ENCODE measurements at regions not wholly inside any gene's neighbourhood (a gene's known extent, or its start where the extent isn't known, plus 50 kb on each side); places are given as distances from the start of the nearest gene placed in this dataset.
"Not testable (repeated sequence)": the region's sequence is repeated elsewhere in the genome, so short reads cannot be mapped to it uniquely, and the experiment has no call there.

- Histone ChIP-seq H3K4me1 (no peaks in the 10 kb centered on the region), H3K4me3 (no peak overlapping the region), H3K36me3 (no peaks in the 10 kb centered on the region), H3K27ac (no peak overlapping the region), H3K27me3 (no peaks in the 10 kb centered on the region), H3K9me3 (no peaks in the 10 kb centered on the region)
- no peak for DNase-seq (ENCODE audit: low spot score in 2 of 2)
- TF ChIP-seq EP300 (IDR thresholded peaks at IDR 0.05) (no peak), POLR2A (IDR thresholded peaks at IDR 0.05) (no peak)
- TF ChIP-seq, protein P1, sequence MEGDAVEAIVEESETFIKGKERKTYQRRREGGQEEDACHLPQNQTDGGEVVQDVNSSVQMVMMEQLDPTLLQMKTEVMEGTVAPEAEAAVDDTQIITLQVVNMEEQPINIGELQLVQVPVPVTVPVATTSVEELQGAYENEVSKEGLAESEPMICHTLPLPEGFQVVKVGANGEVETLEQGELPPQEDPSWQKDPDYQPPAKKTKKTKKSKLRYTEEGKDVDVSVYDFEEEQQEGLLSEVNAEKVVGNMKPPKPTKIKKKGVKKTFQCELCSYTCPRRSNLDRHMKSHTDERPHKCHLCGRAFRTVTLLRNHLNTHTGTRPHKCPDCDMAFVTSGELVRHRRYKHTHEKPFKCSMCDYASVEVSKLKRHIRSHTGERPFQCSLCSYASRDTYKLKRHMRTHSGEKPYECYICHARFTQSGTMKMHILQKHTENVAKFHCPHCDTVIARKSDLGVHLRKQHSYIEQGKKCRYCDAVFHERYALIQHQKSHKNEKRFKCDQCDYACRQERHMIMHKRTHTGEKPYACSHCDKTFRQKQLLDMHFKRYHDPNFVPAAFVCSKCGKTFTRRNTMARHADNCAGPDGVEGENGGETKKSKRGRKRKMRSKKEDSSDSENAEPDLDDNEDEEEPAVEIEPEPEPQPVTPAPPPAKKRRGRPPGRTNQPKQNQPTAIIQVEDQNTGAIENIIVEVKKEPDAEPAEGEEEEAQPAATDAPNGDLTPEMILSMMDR (IDR thresholded peaks at IDR 0.05): no peak
- WGBS, 2 donors: 73 to 76% methylated on average over 4 of the region's 4 CpGs
Measured at GRCh38 chr2:129193961-129194360, 785.5 kb upstream of the RAB6C start.

GRCh38 chr2:129199501-129199900 lies 780.0 kb upstream of the RAB6C start:
- 71 to 86% methylated on average over 5 of the region's 5 CpGs for WGBS, 2 donors
- Histone ChIP-seq H3K27ac (no peak overlapping the region), H3K9me3 (no peaks in the 10 kb centered on the region), H3K27me3 (no peaks in the 10 kb centered on the region), H3K4me1 (no peaks in the 10 kb centered on the region), H3K36me3 (no peaks in the 10 kb centered on the region), H3K4me3 (no peak overlapping the region)
- TF ChIP-seq POLR2A (IDR thresholded peaks at IDR 0.05): no peak
- no peak for TF ChIP-seq EP300 (IDR thresholded peaks at IDR 0.05)
- TF ChIP-seq, protein P1 (IDR thresholded peaks at IDR 0.05): no peak
- DNase-seq (ENCODE audit: low spot score in 2 of 2): no peak

GRCh38 chr2:129201696-129202095 lies 777.8 kb upstream of the RAB6C start:
- Histone ChIP-seq H3K27ac (no peak overlapping the region), H3K27me3 (no peaks in the 10 kb centered on the region), H3K9me3 (no peaks in the 10 kb centered on the region), H3K4me3 (no peak overlapping the region), H3K4me1 (no peaks in the 10 kb centered on the region), H3K36me3 (no peaks in the 10 kb centered on the region)
- DNase-seq (ENCODE audit: low spot score in 2 of 2): no peak
- 43 to 44% methylated on average over 2 of the region's 2 CpGs for WGBS, 2 donors
- TF ChIP-seq, protein P1 (IDR thresholded peaks at IDR 0.05): no peak
- no peak for TF ChIP-seq EP300 (IDR thresholded peaks at IDR 0.05)
- no peak for TF ChIP-seq POLR2A (IDR thresholded peaks at IDR 0.05)

DNA sequence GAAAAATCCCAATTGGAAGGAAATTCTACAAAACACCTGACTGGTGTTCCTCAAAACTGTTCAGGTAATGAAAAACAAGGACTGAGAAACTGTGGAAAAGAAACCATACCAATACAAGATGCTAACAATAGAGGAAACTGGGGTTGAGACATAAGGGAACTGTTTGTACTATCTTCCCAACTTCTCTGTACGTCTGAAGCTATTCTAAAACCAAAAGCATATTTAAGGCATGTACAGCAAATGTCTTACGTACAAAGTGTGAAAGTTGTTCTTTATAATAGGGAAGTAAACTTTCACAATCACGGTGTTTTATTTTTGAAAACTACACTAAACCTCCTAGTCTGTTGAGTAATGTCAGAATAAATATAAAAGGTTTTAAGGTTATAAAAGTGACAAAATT lies 776.1 kb upstream of the RAB6C start:
- H3K4me1 ChIP-seq: no peaks in the 10 kb centered on the region
- DNase-seq (ENCODE audit: low spot score in 2 of 2): no peak
- TF ChIP-seq, protein P1 (IDR thresholded peaks at IDR 0.05): no peak
- TF ChIP-seq EP300 (IDR thresholded peaks at IDR 0.05): peak; percentile 47 to 66
- no peaks in the 10 kb centered on the region for H3K9me3 ChIP-seq
- WGBS, 2 donors: 42 to 52% methylated on average over 3 of the region's 3 CpGs
- peak overlapping the region in 1 of 4 donors; percentile 28 for H3K27ac ChIP-seq
- H3K4me3 ChIP-seq: no peak overlapping the region
- H3K27me3 ChIP-seq: no peaks in the 10 kb centered on the region
- no peaks in the 10 kb centered on the region for H3K36me3 ChIP-seq

DNA sequence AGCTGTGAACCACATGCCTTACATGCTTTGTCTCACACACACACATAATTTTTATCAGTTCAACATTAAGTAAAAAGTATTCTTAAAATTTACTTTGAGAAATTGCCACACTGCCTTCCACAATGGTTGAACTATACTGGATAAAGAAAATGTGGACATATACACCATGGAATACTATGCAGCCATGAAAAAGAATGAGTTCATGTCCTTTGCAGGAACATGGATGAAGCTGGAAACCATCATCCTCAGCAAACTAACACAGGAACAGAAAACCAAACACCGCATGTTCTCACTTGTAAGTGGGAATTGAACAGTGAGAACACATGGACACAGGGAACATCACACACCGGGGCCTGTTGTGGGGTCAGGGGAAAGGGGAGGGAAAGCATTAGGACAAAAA lies 774.9 kb upstream of the RAB6C start:
- not testable (repeated sequence) for H3K4me3 ChIP-seq; H3K27me3 ChIP-seq; H3K9me3 ChIP-seq; H3K4me1 ChIP-seq; H3K27ac ChIP-seq; DNase-seq (ENCODE audit: low spot score in 2 of 2); H3K36me3 ChIP-seq
- WGBS, 2 donors: 98% methylated on average over 2 of the region's 2 CpGs

- Histone ChIP-seq H3K4me3 (no peak overlapping the region), H3K27me3 (no peaks in the 10 kb centered on the region), H3K27ac (no peak overlapping the region), H3K4me1 (no peaks in the 10 kb centered on the region), H3K36me3 (no peaks in the 10 kb centered on the region), H3K9me3 (no peaks in the 10 kb centered on the region)
- no peak for DNase-seq (ENCODE audit: low spot score in 2 of 2)
- 56 to 79% methylated on average over 1 of the region's 1 CpG for WGBS, 2 donors
- no peak for TF ChIP-seq POLR2A (IDR thresholded peaks at IDR 0.05)
- TF ChIP-seq EP300 (IDR thresholded peaks at IDR 0.05): no peak
- TF ChIP-seq, protein P1 (IDR thresholded peaks at IDR 0.05): no peak
Measured at GRCh38 chr2:129205176-129205575, 774.3 kb upstream of the RAB6C start.
